ENCODE measurements at regions not wholly inside any gene's neighbourhood (a gene's known extent, or its start where the extent isn't known, plus 50 kb on each side); places are given as distances from the start of the nearest gene placed in this dataset.

DNA sequence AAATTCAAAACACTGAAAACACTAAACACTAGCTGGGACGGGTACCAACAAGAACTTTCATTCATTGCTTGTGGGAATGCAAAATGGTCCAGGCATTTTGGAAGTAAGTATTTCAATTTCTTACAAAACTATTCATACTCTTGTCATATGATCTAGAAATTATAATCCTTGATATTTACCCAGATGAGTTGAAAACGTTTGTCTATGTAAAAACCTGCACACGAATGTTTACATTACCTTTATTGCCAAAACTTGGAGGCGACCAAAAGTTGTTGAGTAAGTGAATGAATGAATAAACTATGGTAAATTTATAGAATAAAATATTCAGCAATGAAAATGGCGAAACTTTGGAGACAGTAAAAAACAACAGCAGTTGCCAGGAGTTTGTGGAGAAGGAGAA, 222.1 kb upstream of the EDIL3 start:
- Histone ChIP-seq H3K9me3 (ENCODE audit: control insufficient read depth in 1 of 2, insufficient read depth in 1 of 2, low read length in 2 of 2) (no peaks in the 10 kb centered on the region), H3K27ac (ENCODE audit: low read depth in 1 of 2, low read length in 2 of 2) (no peak overlapping the region), H3K4me3 (ENCODE audit: low read length) (no peak overlapping the region), H3K4me1 (ENCODE audit: insufficient read depth, low read length) (no peaks in the 10 kb centered on the region), H3K27me3 (ENCODE audit: control insufficient read depth in 1 of 2, insufficient read depth in 2 of 2, low read length in 2 of 2) (no peaks in the 10 kb centered on the region), H3K36me3 (ENCODE audit: insufficient read depth, low read length) (no peaks in the 10 kb centered on the region)
- Mint-ChIP-seq H3K9me3 (no peaks in the 10 kb centered on the region), H3K4me3 (no peak overlapping the region), H3K27ac (no peak overlapping the region), H3K4me1 (ENCODE audit: low read depth) (no peaks in the 10 kb centered on the region), H3K27me3 (no peaks in the 10 kb centered on the region), H3K36me3 (ENCODE audit: low read depth) (no peaks in the 10 kb centered on the region)
- intact Hi-C loops (cut with DNase I, micrococcal nuclease) = no loop called here
- ATAC-seq (ENCODE audit: poor library complexity) (no peak), DNase-seq (no peak)
- TF ChIP-seq, protein P1, sequence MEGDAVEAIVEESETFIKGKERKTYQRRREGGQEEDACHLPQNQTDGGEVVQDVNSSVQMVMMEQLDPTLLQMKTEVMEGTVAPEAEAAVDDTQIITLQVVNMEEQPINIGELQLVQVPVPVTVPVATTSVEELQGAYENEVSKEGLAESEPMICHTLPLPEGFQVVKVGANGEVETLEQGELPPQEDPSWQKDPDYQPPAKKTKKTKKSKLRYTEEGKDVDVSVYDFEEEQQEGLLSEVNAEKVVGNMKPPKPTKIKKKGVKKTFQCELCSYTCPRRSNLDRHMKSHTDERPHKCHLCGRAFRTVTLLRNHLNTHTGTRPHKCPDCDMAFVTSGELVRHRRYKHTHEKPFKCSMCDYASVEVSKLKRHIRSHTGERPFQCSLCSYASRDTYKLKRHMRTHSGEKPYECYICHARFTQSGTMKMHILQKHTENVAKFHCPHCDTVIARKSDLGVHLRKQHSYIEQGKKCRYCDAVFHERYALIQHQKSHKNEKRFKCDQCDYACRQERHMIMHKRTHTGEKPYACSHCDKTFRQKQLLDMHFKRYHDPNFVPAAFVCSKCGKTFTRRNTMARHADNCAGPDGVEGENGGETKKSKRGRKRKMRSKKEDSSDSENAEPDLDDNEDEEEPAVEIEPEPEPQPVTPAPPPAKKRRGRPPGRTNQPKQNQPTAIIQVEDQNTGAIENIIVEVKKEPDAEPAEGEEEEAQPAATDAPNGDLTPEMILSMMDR (IDR thresholded peaks at IDR 0.05) = no peak
- CTCF ChIA-PET = no interaction called here
- POLR2A ChIA-PET = no interaction called here

DNA sequence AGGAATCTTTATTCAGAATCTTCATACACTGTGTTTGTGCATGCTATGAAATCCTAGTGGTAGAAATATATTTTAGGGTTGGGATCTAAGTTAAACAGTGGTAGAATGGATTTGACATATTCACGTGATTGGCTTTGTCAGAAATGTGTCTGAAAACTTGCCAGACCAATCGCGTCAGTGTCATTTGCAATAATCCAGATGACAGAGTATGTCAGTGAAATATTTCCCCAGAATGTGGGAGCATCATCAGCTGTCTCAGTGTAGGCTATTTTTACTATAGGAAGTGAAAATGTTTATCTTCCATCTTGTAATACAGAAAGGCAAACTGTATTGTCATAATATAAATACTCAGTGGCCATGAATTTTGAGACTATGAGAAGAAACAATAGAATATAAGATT, 220.6 kb upstream of the EDIL3 start:
- Mint-ChIP-seq H3K27me3 (no peaks in the 10 kb centered on the region), H3K27ac (no peak overlapping the region), H3K4me1 (ENCODE audit: low read depth) (no peaks in the 10 kb centered on the region), H3K9me3 (no peaks in the 10 kb centered on the region), H3K36me3 (ENCODE audit: low read depth) (no peaks in the 10 kb centered on the region), H3K4me3 (no peak overlapping the region)
- CTCF ChIA-PET = no interaction called here
- Histone ChIP-seq H3K27ac (ENCODE audit: low read depth in 1 of 2, low read length in 2 of 2) (no peak overlapping the region), H3K4me3 (ENCODE audit: low read length) (no peak overlapping the region), H3K36me3 (ENCODE audit: insufficient read depth, low read length) (no peaks in the 10 kb centered on the region), H3K9me3 (ENCODE audit: control insufficient read depth in 1 of 2, insufficient read depth in 1 of 2, low read length in 2 of 2) (no peaks in the 10 kb centered on the region), H3K4me1 (ENCODE audit: insufficient read depth, low read length) (no peaks in the 10 kb centered on the region), H3K27me3 (ENCODE audit: control insufficient read depth in 1 of 2, insufficient read depth in 2 of 2, low read length in 2 of 2) (no peaks in the 10 kb centered on the region)
- ATAC-seq (ENCODE audit: poor library complexity) (no peak), DNase-seq (peak in 2 of 14 experiments; percentile 7 to 10)
- intact Hi-C loops (cut with DNase I, micrococcal nuclease) = no loop called here
- TF ChIP-seq, protein P1 (IDR thresholded peaks at IDR 0.05) = no peak
- POLR2A ChIA-PET = no interaction called here

DNA sequence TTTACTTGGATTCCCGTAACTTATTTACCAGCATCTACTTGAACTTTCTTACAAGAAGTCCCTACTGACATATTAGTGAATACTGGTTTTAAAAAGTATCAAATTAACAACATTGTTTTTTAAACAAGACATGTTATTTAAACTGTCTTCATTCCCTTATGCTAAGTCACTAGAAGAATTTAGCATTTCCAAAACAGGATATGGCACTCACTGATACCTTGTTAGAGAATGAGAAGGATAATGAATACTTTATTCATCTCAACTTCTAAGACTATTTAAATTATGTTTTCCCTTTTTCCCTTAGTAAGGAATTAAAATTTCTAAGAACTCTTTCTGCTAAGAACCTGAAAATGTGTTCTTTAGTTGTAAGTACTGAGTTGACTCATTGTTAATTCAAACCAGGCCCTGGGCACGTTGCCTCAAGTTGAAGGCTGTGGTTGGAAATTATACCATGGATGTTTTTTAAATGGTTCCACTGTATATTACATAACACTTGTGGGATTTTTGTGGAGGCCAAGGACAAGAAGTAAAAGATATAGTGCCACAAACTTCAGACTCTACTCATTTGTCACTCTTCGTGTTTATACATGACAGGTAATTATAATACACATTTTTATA, 219.0 kb upstream of the EDIL3 start:
- no peak overlapping the region for H3K27ac ChIP-seq (ENCODE audit: low read depth in 1 of 2, low read length in 2 of 2)
- Mint-ChIP-seq H3K4me3 (no peak overlapping the region), H3K27ac (no peak overlapping the region), H3K36me3 (ENCODE audit: low read depth) (no peaks in the 10 kb centered on the region), H3K9me3 (no peaks in the 10 kb centered on the region), H3K27me3 (no peaks in the 10 kb centered on the region), H3K4me1 (ENCODE audit: low read depth) (no peaks in the 10 kb centered on the region)
- H3K9me3 ChIP-seq (ENCODE audit: control insufficient read depth in 1 of 2, insufficient read depth in 1 of 2, low read length in 2 of 2) = no peaks in the 10 kb centered on the region
- no peak for ATAC-seq (ENCODE audit: poor library complexity)
- H3K27me3 ChIP-seq (ENCODE audit: control insufficient read depth in 1 of 2, insufficient read depth in 2 of 2, low read length in 2 of 2) = no peaks in the 10 kb centered on the region
- H3K4me1 ChIP-seq (ENCODE audit: insufficient read depth, low read length) = no peaks in the 10 kb centered on the region
- no peak overlapping the region for H3K4me3 ChIP-seq (ENCODE audit: low read length)
- intact Hi-C loops (cut with DNase I, micrococcal nuclease) = no loop called here
- TF ChIP-seq, protein P1 (IDR thresholded peaks at IDR 0.05) = no peak
- no peak for DNase-seq
- POLR2A ChIA-PET = no interaction called here
- CTCF ChIA-PET = no interaction called here
- H3K36me3 ChIP-seq (ENCODE audit: insufficient read depth, low read length) = no peaks in the 10 kb centered on the region
